Activated CD4-positive, alpha-beta T cell treated with anti-CD3 and anti-CD28 coated beads, Interleukin-2, amount 10 ng/mL, durations not matched to agents 7 days and 5 days (primary cell): ENCODE measurements at regions not wholly inside any gene's neighbourhood (a gene's known extent, or its start where the extent isn't known, plus 50 kb on each side); places are given as distances from the start of the nearest gene placed in this dataset.
"Not testable (repeated sequence)": the region's sequence is repeated elsewhere in the genome, so short reads cannot be mapped to it uniquely, and the experiment has no call there.

Experiments
- CTCF ChIA-PET: fragments of 350-600 bp; sonication (Branson Sonifier 250); formaldehyde crosslinking; loops from one replicate; lab custom pipeline; 2021; ENCODE audit warnings: antibody characterized with exemption; lab: Charles Lee
- POLR2A ChIA-PET: fragments of 350-600 bp; sonication (Branson Sonifier 250); formaldehyde crosslinking; loops from one replicate; lab custom pipeline; 2021; ENCODE audit warnings: antibody characterized with exemption; lab: Charles Lee
- DNase-seq: peaks from one replicate; pipeline ENCODE4 v3.0.0-alpha.2; 2020
- H3K27ac Mint-ChIP-seq: one replicate; pipeline ENCODE4 v1.8.0; 2021; ENCODE audit warnings: mild to moderate bottlenecking, moderate library complexity, mixed read lengths
- H3K27me3 Mint-ChIP-seq: one replicate; pipeline ENCODE4 v1.8.0; 2021; ENCODE audit warnings: mixed read lengths
- H3K36me3 Mint-ChIP-seq: one replicate; pipeline ENCODE4 v1.8.0; 2021; ENCODE audit warnings: low read depth, mixed read lengths
- H3K4me1 Mint-ChIP-seq: one replicate; pipeline ENCODE4 v1.8.0; 2021; ENCODE audit warnings: mixed read lengths
- H3K4me3 Mint-ChIP-seq: one replicate; pipeline ENCODE4 v1.8.0; 2021; ENCODE audit warnings: mild to moderate bottlenecking, moderate library complexity, mixed read lengths
- H3K9me3 Mint-ChIP-seq: one replicate; pipeline ENCODE4 v1.8.0; 2021; ENCODE audit warnings: mixed read lengths

DNA sequence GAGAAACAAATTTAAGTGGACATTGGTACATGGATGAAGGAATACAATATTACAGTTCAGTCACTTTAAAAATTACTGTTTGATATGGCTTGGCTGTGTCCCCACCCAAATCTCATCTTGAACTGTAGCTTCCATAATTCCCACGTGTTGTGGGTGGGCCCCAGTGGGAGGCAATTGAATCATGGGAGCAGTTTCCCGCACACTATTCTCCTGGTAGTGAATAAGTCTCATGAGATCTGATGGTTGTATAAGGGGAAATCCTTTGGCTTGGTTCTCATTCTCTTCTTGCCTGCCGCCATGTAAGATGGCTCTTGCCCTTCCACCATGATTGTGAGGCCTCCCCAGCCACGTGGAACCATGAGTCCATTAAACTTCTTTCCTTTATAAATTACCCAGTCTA is 804.2 kb upstream of the FRG1 start:
- Mint-ChIP-seq H3K4me1 (no peaks in the 10 kb centered on the region), H3K36me3 (no peaks in the 10 kb centered on the region), H3K9me3 (peaks cover 6% of the 10 kb centered on the region), H3K4me3 (no peak overlapping the region), H3K27ac (no peak overlapping the region), H3K27me3 (no peaks in the 10 kb centered on the region)
- no peak for DNase-seq
- ChIA-PET CTCF (no interaction called here), POLR2A (no interaction called here)

- no peak for DNase-seq
- Mint-ChIP-seq H3K27ac (no peak overlapping the region), H3K27me3 (no peaks in the 10 kb centered on the region), H3K9me3 (peaks cover 14% of the 10 kb centered on the region), H3K36me3 (no peaks in the 10 kb centered on the region), H3K4me3 (no peak overlapping the region), H3K4me1 (no peaks in the 10 kb centered on the region)
- POLR2A ChIA-PET, result no interaction called here
- CTCF ChIA-PET, result no interaction called here
Measured at GRCh38 chr4:189143263-189143952, 797.3 kb upstream of the FRG1 start.

DNA sequence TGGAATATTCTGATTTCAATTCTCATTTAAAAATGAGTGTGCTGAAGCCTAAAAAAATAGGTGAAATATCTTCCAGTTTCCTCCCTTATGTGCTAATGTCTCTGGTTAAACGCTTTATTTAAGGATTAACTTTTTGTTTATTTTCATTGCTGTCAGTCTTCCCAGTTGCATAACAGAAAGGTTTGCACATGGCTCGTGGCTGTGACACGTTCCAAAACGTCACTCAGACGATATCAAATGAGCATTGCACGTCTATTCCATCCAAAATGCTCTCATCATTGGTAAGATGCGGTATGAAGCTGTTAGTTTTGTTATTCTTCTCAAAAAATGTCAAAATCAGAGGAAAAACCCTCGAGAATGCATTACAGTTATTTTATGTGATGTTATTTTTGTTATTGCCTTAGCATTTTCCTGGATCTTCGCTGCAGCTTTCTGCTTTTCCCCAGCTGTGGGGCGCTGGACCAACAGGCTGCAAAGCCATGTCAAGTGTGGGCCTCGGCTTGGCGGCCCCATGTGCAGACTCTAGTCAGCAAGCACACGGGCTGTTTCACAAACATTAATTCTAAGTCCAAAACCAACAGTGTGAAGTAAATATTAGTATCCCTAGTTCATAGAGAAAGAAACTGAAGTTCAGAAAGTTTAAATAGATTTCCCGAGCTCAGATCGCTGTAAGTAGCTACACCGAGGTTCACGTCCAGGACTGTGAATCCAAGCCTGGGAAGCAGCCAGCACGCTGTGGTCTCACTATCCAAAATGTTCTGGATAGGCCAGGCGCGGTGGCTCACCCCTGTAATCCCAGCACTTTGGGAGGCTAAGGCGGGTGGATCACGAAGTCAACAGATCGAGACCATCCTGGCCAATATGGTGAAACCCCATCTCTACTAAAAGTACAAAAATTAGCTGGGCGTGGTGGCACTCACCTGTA is 793.4 kb upstream of the FRG1 start:
- peaks cover 21% of the 10 kb centered on the region for H3K9me3 Mint-ChIP-seq
- ChIA-PET CTCF (no interaction called here), POLR2A (no interaction called here)
- H3K36me3 Mint-ChIP-seq, result no peaks in the 10 kb centered on the region
- H3K4me3 Mint-ChIP-seq, result no peak overlapping the region
- no peak for DNase-seq
- no peaks in the 10 kb centered on the region for H3K4me1 Mint-ChIP-seq
- no peaks in the 10 kb centered on the region for H3K27me3 Mint-ChIP-seq
- no peak overlapping the region for H3K27ac Mint-ChIP-seq

DNA sequence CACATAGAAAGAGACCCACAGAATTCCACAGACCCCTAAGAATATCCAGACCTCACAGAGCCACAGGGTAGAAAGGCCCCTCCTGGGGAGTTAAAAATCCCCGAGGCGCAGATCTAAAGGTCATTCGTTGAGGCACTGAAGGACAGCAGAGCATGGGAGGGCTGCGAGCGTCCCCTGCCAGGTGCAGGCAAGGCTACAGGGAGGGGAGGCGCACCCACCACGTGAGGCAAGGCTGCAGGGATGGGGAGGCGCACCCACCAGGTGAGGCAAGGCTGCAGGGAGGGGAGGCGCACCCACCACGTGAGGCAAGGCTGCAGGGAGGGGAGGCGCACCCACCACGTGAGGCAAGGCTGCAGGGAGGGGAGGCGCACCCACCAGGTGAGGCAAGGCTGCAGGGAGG is 785.6 kb upstream of the FRG1 start:
- H3K27ac Mint-ChIP-seq, H3K36me3 Mint-ChIP-seq, H3K27me3 Mint-ChIP-seq, CTCF ChIA-PET, POLR2A ChIA-PET, H3K4me3 Mint-ChIP-seq, H3K4me1 Mint-ChIP-seq, DNase-seq: not testable (repeated sequence)
- H3K9me3 Mint-ChIP-seq, result peaks cover 10% of the 10 kb centered on the region

DNA sequence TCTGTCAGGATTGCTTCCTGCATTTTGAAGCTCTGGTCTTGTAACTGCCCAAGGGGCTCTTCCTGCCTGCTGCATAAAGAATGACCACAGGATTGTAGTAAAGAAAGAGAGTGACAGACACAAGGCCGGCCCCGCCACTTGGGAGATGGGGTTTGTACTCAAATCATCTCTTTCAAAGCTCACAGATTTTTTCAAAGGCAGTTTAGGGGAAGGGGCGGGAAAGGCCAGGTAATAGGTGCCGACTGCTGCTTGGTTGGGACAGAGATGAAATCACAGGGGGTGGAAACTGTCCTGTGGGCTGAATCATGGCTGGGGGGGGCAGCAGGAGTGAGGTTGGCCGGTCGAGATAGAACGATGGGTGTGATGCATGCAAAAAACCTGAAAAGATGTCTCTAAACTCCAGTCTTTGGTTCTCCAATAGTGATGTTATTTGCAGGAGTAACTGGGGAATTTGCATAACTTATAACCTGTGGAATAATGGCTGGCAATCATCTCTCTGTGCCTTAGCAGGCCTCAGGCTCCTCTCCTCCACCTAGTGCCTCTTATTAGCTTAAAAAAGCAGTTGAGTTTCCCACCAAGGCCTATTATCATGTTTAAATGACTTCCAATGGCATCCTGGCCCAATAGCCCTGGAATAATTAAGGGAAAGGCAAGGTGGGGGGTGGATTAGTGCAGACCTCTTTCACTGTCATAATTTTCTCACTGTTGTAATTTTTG is 778.4 kb upstream of the FRG1 start:
- Mint-ChIP-seq H3K27me3 (no peaks in the 10 kb centered on the region), H3K4me3 (no peak overlapping the region), H3K36me3 (no peaks in the 10 kb centered on the region), H3K27ac (no peak overlapping the region), H3K9me3 (no peaks in the 10 kb centered on the region), H3K4me1 (no peaks in the 10 kb centered on the region)
- POLR2A ChIA-PET, result no interaction called here
- CTCF ChIA-PET, result no interaction called here
- no peak for DNase-seq

- no peaks in the 10 kb centered on the region for H3K36me3 Mint-ChIP-seq
- CTCF ChIA-PET, result no interaction called here
Measured at GRCh38 chr4:189162888-189163287, 777.8 kb upstream of the FRG1 start.

DNA sequence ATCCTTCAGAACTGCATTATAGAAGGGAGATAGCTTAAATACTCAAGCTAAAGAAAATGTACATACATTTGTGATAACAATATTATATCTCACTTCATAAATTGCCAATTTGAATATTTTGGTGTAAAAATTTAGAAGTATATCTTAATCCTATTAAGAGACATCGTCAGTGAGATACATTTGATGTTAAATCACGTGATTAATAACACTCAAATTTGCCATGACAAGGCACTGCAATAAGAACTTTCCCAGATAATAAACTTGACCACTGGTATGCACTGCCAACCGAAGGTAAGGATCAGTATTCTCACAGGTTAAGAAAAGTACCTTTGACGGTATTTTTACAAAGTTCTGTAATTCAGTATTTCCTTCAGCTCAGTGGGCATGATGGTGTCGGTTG is 764.7 kb upstream of the FRG1 start:
- no peaks in the 10 kb centered on the region for H3K36me3 Mint-ChIP-seq

More at GRCh38 chr4:189162888-189163287, 777.8 kb upstream of the FRG1 start:
- DNase-seq, result no peak
- no peaks in the 10 kb centered on the region for H3K4me1 Mint-ChIP-seq
- no peaks in the 10 kb centered on the region for H3K27me3 Mint-ChIP-seq
- H3K27ac Mint-ChIP-seq, result no peak overlapping the region
- POLR2A ChIA-PET, result no interaction called here
- no peak overlapping the region for H3K4me3 Mint-ChIP-seq
- no peaks in the 10 kb centered on the region for H3K9me3 Mint-ChIP-seq

DNA sequence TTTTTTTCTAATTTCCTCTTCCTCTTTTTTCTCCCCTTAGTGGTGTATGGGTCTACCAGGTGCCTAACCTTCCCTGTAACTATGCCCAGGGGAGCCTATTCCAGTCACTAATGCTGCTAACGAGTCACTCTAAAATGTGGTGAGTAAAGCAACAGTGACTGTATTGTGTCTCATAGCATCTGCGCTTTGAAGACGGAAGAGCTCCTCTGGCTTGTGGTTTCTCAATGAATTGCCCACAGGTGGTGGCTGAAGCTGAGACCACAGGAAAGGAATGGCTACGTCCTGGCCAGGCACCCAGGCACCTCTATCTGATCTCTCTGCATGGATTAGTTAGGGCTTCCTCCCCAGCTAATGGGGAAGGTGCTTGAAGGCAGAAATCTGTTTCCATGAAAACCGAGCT is 763.5 kb upstream of the FRG1 start:
- H3K9me3 Mint-ChIP-seq, result peaks cover 2% of the 10 kb centered on the region
- H3K4me3 Mint-ChIP-seq, result no peak overlapping the region
- H3K27ac Mint-ChIP-seq, result no peak overlapping the region
- DNase-seq, result no peak
- POLR2A ChIA-PET, result no interaction called here
- no peaks in the 10 kb centered on the region for H3K27me3 Mint-ChIP-seq
- CTCF ChIA-PET, result no interaction called here
- no peaks in the 10 kb centered on the region for H3K4me1 Mint-ChIP-seq
- H3K36me3 Mint-ChIP-seq, result no peaks in the 10 kb centered on the region

More for the DNA sequence above, 764.7 kb upstream of the FRG1 start:
- ChIA-PET POLR2A (no interaction called here), CTCF (interaction anchor here (0.7 kb wide), 1 partner anchor 50 kb away, joined by 3 read pairs; no protein-coding TSS in a partner anchor)
- no peaks in the 10 kb centered on the region for H3K27me3 Mint-ChIP-seq
- peaks cover 2% of the 10 kb centered on the region for H3K9me3 Mint-ChIP-seq
- no peak overlapping the region for H3K4me3 Mint-ChIP-seq
- H3K27ac Mint-ChIP-seq, result no peak overlapping the region
- DNase-seq, result no peak
- no peaks in the 10 kb centered on the region for H3K4me1 Mint-ChIP-seq

- Mint-ChIP-seq H3K9me3 (peaks cover 2% of the 10 kb centered on the region), H3K36me3 (no peaks in the 10 kb centered on the region), H3K27ac (no peak overlapping the region), H3K4me1 (no peaks in the 10 kb centered on the region), H3K4me3 (no peak overlapping the region), H3K27me3 (no peaks in the 10 kb centered on the region)
- POLR2A ChIA-PET, result no interaction called here
- DNase-seq, result no peak
- CTCF ChIA-PET, result no interaction called here
Measured at GRCh38 chr4:189178125-189178746, 762.4 kb upstream of the FRG1 start.

- Mint-ChIP-seq H3K36me3 (no peaks in the 10 kb centered on the region), H3K4me3 (no peak overlapping the region), H3K27ac (no peak overlapping the region), H3K9me3 (peaks cover 6% of the 10 kb centered on the region), H3K4me1 (no peaks in the 10 kb centered on the region), H3K27me3 (no peaks in the 10 kb centered on the region)
- CTCF ChIA-PET, result no interaction called here
- DNase-seq, result no peak
- POLR2A ChIA-PET, result no interaction called here
Measured at GRCh38 chr4:189185810-189186432, 754.8 kb upstream of the FRG1 start.

DNA sequence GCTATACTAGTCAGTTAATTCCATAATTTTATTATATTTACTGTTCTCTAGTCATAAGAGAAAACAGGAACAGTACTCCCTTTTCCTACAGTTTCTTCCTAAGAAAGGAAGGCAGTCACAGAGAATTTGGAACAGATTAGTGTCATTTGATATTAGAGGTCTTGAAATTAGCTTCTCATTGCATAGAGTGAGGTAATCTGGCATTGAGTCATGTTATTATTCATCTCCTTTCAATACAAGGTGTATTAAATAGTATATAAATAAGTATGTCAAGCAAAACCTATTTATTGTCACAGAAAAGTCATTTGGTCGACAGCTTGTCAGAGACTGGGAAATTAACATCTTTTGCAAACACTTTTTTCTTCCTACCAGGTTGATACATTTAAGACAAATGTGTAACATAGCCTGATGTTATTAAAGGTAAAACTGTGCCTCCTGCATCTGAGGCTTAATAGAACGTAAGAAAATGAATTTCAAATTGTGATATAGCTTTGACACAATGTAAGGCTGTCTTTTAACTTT is 753.1 kb upstream of the FRG1 start:
- H3K4me3 Mint-ChIP-seq, result no peak overlapping the region
- H3K9me3 Mint-ChIP-seq, result peaks cover 11% of the 10 kb centered on the region
- no peak overlapping the region for H3K27ac Mint-ChIP-seq
- H3K27me3 Mint-ChIP-seq, result no peaks in the 10 kb centered on the region
- CTCF ChIA-PET, result no interaction called here
- no peaks in the 10 kb centered on the region for H3K4me1 Mint-ChIP-seq
- DNase-seq, result no peak
- POLR2A ChIA-PET, result no interaction called here
- H3K36me3 Mint-ChIP-seq, result no peaks in the 10 kb centered on the region

GRCh38 chr4:189198624-189199023 is 742.0 kb upstream of the FRG1 start:
- Mint-ChIP-seq H3K27me3 (no peaks in the 10 kb centered on the region), H3K36me3 (no peaks in the 10 kb centered on the region), H3K4me1 (peaks cover 13% of the 10 kb centered on the region), H3K4me3 (no peak overlapping the region), H3K27ac (no peak overlapping the region), H3K9me3 (peaks cover 2% of the 10 kb centered on the region)
- CTCF ChIA-PET, result no interaction called here
- POLR2A ChIA-PET, result no interaction called here
- DNase-seq, result no peak
